Fibroblast of skin of left quadriceps (primary cell): ENCODE measurements at regions not wholly inside any gene's neighbourhood (a gene's known extent, or its start where the extent isn't known, plus 50 kb on each side); places are given as distances from the start of the nearest gene placed in this dataset.
"Not testable (repeated sequence)": the region's sequence is repeated elsewhere in the genome, so short reads cannot be mapped to it uniquely, and the experiment has no call there.

Experiments used
- DNase-seq, 2 experiments: peaks; one replicate each; pipeline ENCODE4 v3.0.0-alpha.2; 2013; ENCODE audit warnings: low read depth in 2 of 2

DNA sequence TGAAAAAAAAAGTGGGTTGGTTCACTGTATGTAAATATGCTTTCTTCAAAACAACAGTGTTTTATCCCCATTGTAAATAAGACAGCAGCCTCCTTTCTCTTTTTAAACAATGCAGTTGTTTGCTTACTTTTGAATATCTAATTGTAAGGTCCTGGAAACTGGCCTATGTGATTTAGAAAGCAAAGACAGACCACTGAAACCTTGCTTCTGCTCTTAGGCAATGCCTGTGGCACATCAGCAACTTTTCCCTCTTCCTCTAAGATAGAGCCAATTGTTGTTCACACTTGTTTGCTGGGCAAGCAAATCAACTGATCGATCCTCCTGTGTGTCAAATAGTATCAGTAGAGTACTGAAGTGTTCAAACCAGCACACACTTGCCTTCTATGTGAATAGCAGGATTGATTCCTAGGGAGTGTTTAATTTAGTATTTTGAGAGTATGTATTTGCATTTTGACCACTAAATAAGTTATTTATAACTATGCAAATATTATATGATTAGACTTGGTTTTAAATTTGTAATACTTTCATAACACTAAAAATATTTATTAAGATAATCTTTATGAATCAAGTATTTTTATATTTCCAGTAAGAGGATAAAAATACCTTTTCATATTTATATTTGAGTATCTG, 55.4 kb upstream of the GRPR start:
- DNase-seq: no peak

GRCh38 chrX:16063921-16064320, 59.4 kb upstream of the GRPR start:
- DNase-seq: no peak

GRCh38 chrX:16063141-16063540, 60.2 kb upstream of the GRPR start:
- DNase-seq: no peak

DNA sequence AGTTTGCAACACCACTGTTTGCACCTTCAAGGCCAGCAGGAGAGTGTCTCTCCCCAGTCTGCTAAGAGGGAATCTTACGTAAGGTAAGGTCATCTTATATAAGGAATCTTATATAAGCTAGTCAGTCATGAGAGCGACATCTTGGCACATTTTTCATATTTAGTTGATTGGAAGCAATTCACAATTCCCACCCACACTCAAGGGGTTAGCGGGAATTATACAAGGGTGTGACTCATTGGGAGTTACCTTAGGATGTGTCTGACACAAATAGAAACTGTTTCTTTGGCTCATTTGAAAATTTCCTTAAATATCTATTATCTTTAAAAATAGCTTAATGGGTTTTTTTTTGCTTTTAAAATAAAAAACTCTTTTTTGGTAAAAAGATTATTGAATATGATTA, 62.1 kb upstream of the GRPR start:
- DNase-seq: no peak

- DNase-seq: no peak
These were observed 63.1 kb upstream of the GRPR start for GRCh38 chrX:16060252-16060651.

GRCh38 chrX:16049126-16049525, 74.2 kb upstream of the GRPR start:
- DNase-seq: not testable (repeated sequence)

- no peak for DNase-seq
These were observed 80.4 kb upstream of the GRPR start for GRCh38 chrX:16042980-16043379.

DNA sequence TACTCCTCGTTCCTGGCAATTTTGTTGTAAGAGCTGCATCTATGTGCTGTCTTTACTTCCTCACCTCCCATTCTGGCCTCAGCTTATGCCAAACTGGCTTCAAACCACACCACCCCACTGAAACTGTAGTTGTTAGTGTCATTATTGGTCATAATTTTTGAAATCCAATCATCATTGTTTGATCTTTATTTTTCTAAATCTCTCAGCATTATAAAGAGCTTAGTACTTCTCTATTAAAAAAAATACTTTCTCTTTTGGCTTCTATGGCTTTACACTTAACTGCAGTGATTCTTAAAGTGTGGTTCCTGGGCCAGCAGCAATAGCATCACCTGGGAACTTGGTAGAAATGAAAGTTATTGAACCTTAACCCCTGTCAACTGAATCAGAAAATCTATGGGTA, 83.5 kb upstream of the GRPR start:
- no peak for DNase-seq

- no peak for DNase-seq
These were observed 84.0 kb upstream of the GRPR start for GRCh38 chrX:16039363-16039762.

GRCh38 chrX:16033331-16033730, 90.0 kb upstream of the GRPR start:
- DNase-seq: peak; percentile 80 to 81

DNA sequence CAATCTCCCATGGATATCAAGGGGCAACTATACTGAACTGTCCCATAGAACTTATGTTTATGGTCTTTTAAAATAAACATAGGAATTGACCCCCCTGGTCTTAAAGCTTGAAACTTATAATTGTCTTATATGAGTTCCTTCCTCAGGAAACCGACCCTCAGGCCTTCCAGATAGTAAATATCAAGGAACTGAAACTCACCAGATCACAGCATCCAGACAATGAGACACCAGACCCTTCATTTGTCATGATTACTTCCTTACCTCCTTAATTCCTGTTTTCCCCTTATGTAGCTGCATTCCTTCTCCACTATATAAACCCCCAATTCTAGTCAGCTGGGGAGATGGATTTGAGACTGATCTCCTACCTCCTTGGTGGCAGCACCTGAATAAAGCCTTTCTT, 94.8 kb upstream of the GRPR start:
- no peak for DNase-seq

DNA sequence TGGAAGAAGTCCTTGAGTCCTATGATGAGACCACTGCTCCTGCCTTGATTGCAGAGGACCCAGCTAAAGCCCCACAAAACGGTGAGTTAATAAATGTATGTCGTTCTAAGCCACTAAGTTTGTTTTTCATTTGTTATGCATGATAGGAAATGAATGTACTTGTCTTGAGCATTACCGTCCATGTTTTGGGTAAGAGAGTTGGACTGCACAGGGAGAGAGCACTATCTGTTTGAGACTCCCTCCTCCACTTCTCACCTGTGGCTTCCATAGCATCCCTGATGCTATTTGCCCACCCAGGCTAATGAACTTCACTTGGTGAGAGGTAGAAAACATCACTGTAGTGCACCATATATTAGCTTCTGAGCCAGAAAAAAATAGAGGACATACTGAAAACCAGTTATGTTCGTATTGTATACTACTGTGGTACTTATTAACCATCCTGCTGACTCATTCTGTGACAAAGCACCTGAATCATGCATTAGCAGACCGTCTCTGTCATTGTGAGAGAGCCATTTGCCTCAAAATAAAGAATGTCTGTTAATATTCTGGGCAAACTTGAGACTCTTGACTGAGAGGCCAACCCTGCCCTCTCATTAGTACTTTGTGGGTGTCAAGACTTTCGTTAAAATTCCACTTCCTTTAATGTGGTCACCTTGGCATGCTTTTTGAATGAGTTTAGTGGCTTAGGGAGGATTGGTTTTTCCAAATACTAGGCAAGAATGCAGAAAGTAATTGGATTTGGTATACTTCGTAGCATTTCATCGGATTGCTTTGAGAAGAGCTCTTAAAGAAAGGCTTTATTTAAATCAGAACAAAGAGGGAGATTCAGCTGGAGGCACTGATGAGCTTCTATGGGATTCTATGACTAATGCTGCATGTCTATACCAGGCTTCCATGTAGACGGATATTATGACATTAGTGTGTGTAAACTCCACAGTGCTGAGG, 99.3 kb upstream of the GRPR start:
- DNase-seq: peak; percentile 32 to 37

- DNase-seq: no peak
These were observed 100.7 kb upstream of the GRPR start for GRCh38 chrX:16022580-16023200.

DNA sequence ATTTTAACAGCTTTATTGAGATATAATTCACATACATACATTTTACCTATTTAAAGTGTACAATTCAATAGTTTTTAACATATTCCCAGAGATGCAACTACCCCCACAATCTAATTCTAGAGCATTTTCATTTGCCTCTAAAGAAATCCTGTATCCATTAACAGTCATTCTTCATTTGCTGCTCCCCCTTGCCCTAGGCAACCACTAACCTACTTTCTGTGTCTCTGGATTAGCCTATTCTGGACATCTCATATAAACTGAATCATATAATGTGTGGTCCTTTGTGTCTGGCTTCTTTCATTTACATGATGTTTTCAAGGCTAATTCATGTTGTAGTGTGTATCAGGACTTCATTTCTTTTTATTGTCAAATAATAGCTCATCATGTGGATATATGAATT, 105.1 kb upstream of the GRPR start:
- DNase-seq: no peak

DNA sequence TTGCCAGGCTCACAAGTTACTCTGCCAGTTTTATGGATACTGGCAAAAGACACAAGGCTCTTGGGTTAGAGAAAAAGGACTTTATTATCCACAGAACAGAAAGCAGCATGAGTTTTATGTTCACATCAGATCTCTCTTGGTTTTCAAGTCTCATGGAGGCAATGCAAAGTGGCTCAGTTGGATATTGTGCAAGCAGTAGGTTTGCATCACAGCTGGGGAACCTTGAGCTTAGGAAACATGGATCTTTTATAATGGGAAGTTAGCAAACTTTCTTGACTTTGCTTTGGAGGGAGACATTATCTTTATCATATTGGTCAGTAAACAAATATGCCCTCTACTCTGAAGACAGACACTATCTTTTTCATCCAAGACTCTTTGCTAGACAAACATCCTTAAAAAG, 109.2 kb upstream of the GRPR start:
- DNase-seq: no peak

DNA sequence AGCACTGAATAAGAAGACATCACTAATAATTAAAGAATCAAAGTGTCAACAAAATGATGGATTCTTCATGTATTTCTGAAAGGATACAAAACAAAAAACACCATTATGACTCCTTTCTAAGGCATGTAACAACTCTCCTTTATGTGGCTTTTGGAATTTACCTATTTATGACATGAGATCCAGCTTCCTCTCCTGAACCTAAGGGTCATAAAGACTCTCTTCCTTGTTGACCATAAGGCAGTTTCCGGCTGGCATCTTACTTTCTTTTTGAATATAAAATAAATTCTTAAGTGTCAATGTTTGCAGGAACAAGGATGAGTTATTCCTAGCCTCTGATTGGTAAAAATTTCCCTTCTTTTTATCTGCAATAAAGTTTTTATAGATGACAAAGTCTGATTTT, 111.1 kb upstream of the GRPR start:
- DNase-seq: no peak

GRCh38 chrX:16005917-16006316, 117.4 kb upstream of the GRPR start:
- peak; percentile 50 to 63 for DNase-seq

- no peak for DNase-seq
These were observed 121.2 kb upstream of the GRPR start for GRCh38 chrX:16002185-16002584.

GRCh38 chrX:15998350-15998749, 125.0 kb upstream of the GRPR start:
- no peak for DNase-seq

DNA sequence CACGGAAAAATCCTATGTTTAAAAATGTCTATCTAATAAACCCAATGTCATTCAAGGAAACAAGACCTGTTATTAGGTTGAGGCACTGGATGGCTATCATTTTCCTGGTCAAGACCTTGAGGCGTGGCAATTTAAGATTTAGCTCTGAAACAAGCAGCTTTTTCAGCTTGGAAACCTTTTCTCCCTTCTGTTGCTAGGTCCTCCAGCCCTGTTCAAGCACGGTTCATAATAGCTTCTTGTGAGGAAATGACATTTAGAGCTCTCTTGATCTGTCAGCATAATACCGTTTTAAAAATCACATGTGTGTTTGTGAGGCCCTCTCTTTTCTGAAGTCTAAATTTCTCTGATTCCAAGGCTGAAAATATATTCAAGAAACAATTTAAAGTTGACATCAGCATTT, 133.6 kb upstream of the GRPR start:
- DNase-seq: no peak

DNA sequence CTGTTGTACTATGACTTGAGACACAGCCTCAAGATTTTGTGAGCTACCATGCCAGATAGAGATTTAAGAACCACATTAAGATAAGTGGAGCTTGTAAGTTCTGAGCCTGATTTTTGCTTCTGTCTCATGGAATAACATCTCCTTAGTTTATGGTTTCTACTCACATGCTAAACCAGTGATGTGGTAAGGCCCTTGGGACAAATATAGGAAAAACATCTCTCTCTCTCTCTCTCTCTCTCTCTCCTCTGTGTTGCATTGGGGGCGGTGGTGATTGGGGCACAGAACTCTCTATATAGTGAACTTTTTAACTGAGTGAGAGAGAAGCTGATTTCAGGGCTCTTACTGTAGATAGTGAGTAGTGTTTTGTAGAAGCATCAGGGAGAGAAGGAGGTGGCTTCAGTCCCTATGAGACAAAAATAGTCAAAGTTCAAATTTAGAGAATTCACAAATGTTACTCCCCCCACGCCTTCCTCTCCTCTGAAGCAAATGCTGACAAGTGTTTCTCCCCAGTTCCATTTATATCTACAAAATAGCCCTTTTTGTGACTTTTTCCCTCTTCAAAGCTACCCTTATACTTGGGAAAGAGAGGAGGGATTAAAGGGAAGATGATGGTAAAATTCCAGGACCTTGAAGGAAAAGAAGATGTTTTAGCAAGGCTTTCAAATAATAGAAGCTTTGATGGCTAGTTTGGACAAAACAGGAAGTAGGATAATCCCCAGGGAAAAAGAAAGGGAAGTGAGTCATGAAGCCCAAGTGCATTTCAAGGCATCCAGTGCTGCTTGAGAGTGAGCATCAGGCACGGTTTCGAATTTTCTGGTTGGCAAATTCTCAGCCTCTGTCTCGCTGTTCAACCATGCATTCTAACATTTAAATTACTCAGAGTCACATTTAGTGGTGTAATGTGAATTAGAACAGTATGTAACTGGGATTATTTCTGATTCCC, 134.3 kb upstream of the AP1S2 start:
- peak; percentile 73 to 76 for DNase-seq

- DNase-seq: no peak
These were observed 131.3 kb upstream of the AP1S2 start for GRCh38 chrX:15985937-15986336.
